WTC11 (cell line): ENCODE measurements at regions not wholly inside any gene's neighbourhood (a gene's known extent, or its start where the extent isn't known, plus 50 kb on each side); places are given as distances from the start of the nearest gene placed in this dataset.

ENCODE experiments used
- ATAC-seq: fragments of 200-7000 bp; cut with Tn5 transposase; 2 replicates; pipeline ENCODE4 v1.10.0; 2021; ENCODE audit warnings: mild to moderate bottlenecking, moderate library complexity
- CTCF ChIA-PET: fragments of 300-600 bp; sonication (Branson Sonifier 250); formaldehyde crosslinking; loops from one replicate; lab custom pipeline; 2021; ENCODE audit warnings: antibody characterized with exemption; lab: Charles Lee
- POLR2A ChIA-PET: fragments of 350-600 bp; sonication (Branson Sonifier 250); formaldehyde crosslinking; loops from one replicate; lab custom pipeline; 2021; ENCODE audit warnings: antibody characterized with exemption; lab: Charles Lee
- DNase-seq: peaks from one replicate; pipeline ENCODE4 v3.0.0; 2021; ENCODE audit warnings: low spot score
- H3K27ac Mint-ChIP-seq: 2 replicates; pipeline ENCODE4 v1.8.0; 2021; ENCODE audit warnings: mixed read lengths
- H3K27me3 Mint-ChIP-seq: 2 replicates; pipeline ENCODE4 v1.8.0; 2021; ENCODE audit warnings: low read depth, mild to moderate bottlenecking, moderate library complexity, mixed read lengths
- H3K36me3 Mint-ChIP-seq: 2 replicates; pipeline ENCODE4 v1.8.0; 2021; ENCODE audit warnings: mixed read lengths
- H3K4me1 Mint-ChIP-seq: 2 replicates; pipeline ENCODE4 v1.8.0; 2022; ENCODE audit warnings: mixed read lengths
- H3K4me3 Mint-ChIP-seq: 2 replicates; pipeline ENCODE4 v1.8.0; 2021; ENCODE audit warnings: mild to moderate bottlenecking, moderate library complexity, mixed read lengths
- H3K9me3 Mint-ChIP-seq: 2 replicates; pipeline ENCODE4 v1.8.0; 2021; ENCODE audit warnings: mixed read lengths
- ATF1 ChIP-seq: sonication (generic); formaldehyde crosslinking; IDR thresholded peaks from 2 replicates; pipeline ENCODE4 v1.8.1; 2023; ENCODE audit warnings: mild to moderate bottlenecking, moderate library complexity, missing genetic modification reagents
- ATF2 ChIP-seq: sonication (generic); formaldehyde crosslinking; IDR thresholded peaks from 2 replicates; pipeline ENCODE4 v1.8.1; 2022; ENCODE audit warnings: low read depth, missing genetic modification reagents, borderline replicate concordance
- CREM ChIP-seq: sonication (generic); formaldehyde crosslinking; IDR thresholded peaks from 2 replicates; pipeline ENCODE4 v1.8.1; 2022; ENCODE audit warnings: mild to moderate bottlenecking, missing genetic modification reagents, moderate library complexity
- E2F5 ChIP-seq: sonication (generic); formaldehyde crosslinking; IDR thresholded peaks from 2 replicates; pipeline ENCODE4 v1.8.1; 2022; ENCODE audit warnings: mild to moderate bottlenecking, moderate library complexity, missing genetic modification reagents
- ELF4 ChIP-seq: sonication (generic); formaldehyde crosslinking; IDR thresholded peaks from 2 replicates; pipeline ENCODE4 v1.8.1; 2022; ENCODE audit warnings: low read depth, mild to moderate bottlenecking, moderate library complexity, missing genetic modification reagents
- ESRRA ChIP-seq: sonication (generic); formaldehyde crosslinking; IDR thresholded peaks from 2 replicates; pipeline ENCODE4 v1.8.1; 2022; ENCODE audit warnings: mild to moderate bottlenecking, missing genetic modification reagents, borderline replicate concordance
- ETV6 ChIP-seq: sonication (generic); formaldehyde crosslinking; IDR thresholded peaks from 2 replicates; pipeline ENCODE4 v1.8.1; 2022; ENCODE audit warnings: mild to moderate bottlenecking, missing genetic modification reagents
- FOXJ3 ChIP-seq: sonication (generic); formaldehyde crosslinking; IDR thresholded peaks from 2 replicates; pipeline ENCODE4 v1.9.0; 2021; ENCODE audit warnings: missing genetic modification reagents, mild to moderate bottlenecking, borderline replicate concordance
- FOXP1 ChIP-seq: sonication (generic); formaldehyde crosslinking; IDR thresholded peaks from 2 replicates; pipeline ENCODE4 v1.8.0; 2022; ENCODE audit warnings: missing genetic modification reagents, mild to moderate bottlenecking, moderate library complexity, borderline replicate concordance
- HMGA2 ChIP-seq: fragments of 250-450 bp; sonication (Bioruptor Pico); IDR thresholded peaks from 2 replicates; pipeline ENCODE4 v1.4.0; 2021; ENCODE audit warnings: mild to moderate bottlenecking, moderate library complexity
- NR3C1 ChIP-seq: sonication (generic); formaldehyde crosslinking; conservative IDR thresholded peaks from 2 replicates; pipeline ENCODE4 v1.8.1; 2023; ENCODE audit warnings: low read depth, mild to moderate bottlenecking, missing genetic modification reagents
- PREB ChIP-seq: sonication (generic); formaldehyde crosslinking; IDR thresholded peaks from 2 replicates; pipeline ENCODE4 v1.8.1; 2022; ENCODE audit warnings: mild to moderate bottlenecking, missing genetic modification reagents, moderate library complexity, borderline replicate concordance
- SMAD3 ChIP-seq: sonication (generic); formaldehyde crosslinking; IDR thresholded peaks from 2 replicates; pipeline ENCODE4 v1.8.0; 2022; ENCODE audit warnings: missing genetic modification reagents, mild to moderate bottlenecking, borderline replicate concordance
- SOX15 ChIP-seq: fragments of 250-450 bp; sonication (Bioruptor Pico); IDR thresholded peaks from 2 replicates; pipeline ENCODE4 v1.9.0; 2021; ENCODE audit warnings: mild to moderate bottlenecking
- TEAD1 ChIP-seq: sonication (generic); formaldehyde crosslinking; IDR thresholded peaks from 2 replicates; pipeline ENCODE4 v1.8.0; 2022; ENCODE audit warnings: mild to moderate bottlenecking, missing genetic modification reagents
- TEAD4 ChIP-seq: sonication (generic); formaldehyde crosslinking; IDR thresholded peaks from 2 replicates; pipeline ENCODE4 v1.8.0; 2022; ENCODE audit warnings: mild to moderate bottlenecking, missing genetic modification reagents
- TP53 ChIP-seq: sonication (generic); formaldehyde crosslinking; IDR thresholded peaks from 2 replicates; pipeline ENCODE4 v1.8.1; 2023; ENCODE audit warnings: mild to moderate bottlenecking, missing genetic modification reagents
- ZNF219 ChIP-seq: sonication (generic); formaldehyde crosslinking; IDR thresholded peaks from 2 replicates; pipeline ENCODE4 v1.8.0; 2023; ENCODE audit warnings: missing genetic modification reagents, mild to moderate bottlenecking, borderline replicate concordance
- ZNF416 ChIP-seq: fragments of 250-450 bp; sonication (Bioruptor Pico); IDR thresholded peaks from 2 replicates; pipeline ENCODE4 v1.9.0; 2021; ENCODE audit warnings: mild to moderate bottlenecking, inconsistent platforms
- ZNF512 ChIP-seq: sonication (generic); formaldehyde crosslinking; IDR thresholded peaks from 2 replicates; pipeline ENCODE4 v1.8.1; 2022; ENCODE audit warnings: missing genetic modification reagents, borderline replicate concordance
- ZNF532 ChIP-seq: fragments of 250-450 bp; sonication (Bioruptor Pico); IDR thresholded peaks from 2 replicates; pipeline ENCODE4 v1.9.0; 2021; ENCODE audit warnings: mild to moderate bottlenecking, borderline replicate concordance
- ZSCAN18 ChIP-seq: fragments of 250-450 bp; sonication (Bioruptor Pico); IDR thresholded peaks from 2 replicates; pipeline ENCODE4 v2.1.2; 2022; ENCODE audit warnings: mild to moderate bottlenecking, moderate library complexity
- TF ChIP-seq, protein P1 (sequence below): sonication (generic); formaldehyde crosslinking; IDR thresholded peaks from 2 replicates; pipeline ENCODE4 v1.8.0; 2022; ENCODE audit warnings: mild to moderate bottlenecking, missing genetic modification reagents

DNA sequence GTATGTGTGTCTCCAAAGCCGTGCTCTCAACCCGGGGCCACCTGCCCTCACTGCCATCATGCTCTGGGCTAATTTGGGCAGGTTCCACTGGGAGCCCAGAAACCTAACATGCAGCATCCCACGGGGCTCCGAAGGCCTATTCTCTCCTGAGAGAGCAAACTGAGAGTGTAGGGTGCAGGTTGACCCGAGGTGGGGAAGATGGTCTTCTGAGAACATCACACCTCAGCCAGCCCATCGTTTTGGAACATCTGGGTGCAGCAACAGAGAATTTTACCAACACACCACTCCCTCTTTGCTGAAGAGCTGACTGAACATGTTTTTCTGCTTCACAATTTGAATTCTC, 294.6 kb upstream of the TUT7 start:
- Mint-ChIP-seq H3K27ac (no peak overlapping the region), H3K4me1 (peaks cover 14% of the 10 kb centered on the region), H3K4me3 (no peak overlapping the region), H3K27me3 (no peaks in the 10 kb centered on the region; the same call in 1 of the 2 replicates), H3K9me3 (peaks cover 7% of the 10 kb centered on the region; the same call in 1 of the 2 replicates)
- no peak for DNase-seq
- CTCF ChIA-PET = interaction anchor here (0.8 to 1.0 kb wide), 2 partner anchors 9 to 12 kb away, joined by 3 read pairs; no protein-coding TSS in a partner anchor
- POLR2A ChIA-PET = no interaction called here
- no peak for ATAC-seq
- TF ChIP-seq CREM (no peak), SMAD3 (CRISPR knock-in tag) (no peak), ELF4 (CRISPR knock-in tag) (no peak), ZNF416 (CRISPR knock-in tag) (no peak), PREB (no peak), E2F5 (no peak), SOX15 (no peak), ZSCAN18 (CRISPR knock-in tag) (no peak), FOXP1 (CRISPR knock-in tag) (no peak), ZNF219 (CRISPR knock-in tag) (no peak), NR3C1 (CRISPR knock-in tag) (no peak), FOXJ3 (CRISPR knock-in tag) (no peak)
- TF ChIP-seq, protein P1, sequence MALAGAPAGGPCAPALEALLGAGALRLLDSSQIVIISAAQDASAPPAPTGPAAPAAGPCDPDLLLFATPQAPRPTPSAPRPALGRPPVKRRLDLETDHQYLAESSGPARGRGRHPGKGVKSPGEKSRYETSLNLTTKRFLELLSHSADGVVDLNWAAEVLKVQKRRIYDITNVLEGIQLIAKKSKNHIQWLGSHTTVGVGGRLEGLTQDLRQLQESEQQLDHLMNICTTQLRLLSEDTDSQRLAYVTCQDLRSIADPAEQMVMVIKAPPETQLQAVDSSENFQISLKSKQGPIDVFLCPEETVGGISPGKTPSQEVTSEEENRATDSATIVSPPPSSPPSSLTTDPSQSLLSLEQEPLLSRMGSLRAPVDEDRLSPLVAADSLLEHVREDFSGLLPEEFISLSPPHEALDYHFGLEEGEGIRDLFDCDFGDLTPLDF (CRISPR knock-in tag) = no peak
- TF ChIP-seq, all 79 proteins: peak for 0
- H3K36me3 Mint-ChIP-seq = no peaks in the 10 kb centered on the region

DNA sequence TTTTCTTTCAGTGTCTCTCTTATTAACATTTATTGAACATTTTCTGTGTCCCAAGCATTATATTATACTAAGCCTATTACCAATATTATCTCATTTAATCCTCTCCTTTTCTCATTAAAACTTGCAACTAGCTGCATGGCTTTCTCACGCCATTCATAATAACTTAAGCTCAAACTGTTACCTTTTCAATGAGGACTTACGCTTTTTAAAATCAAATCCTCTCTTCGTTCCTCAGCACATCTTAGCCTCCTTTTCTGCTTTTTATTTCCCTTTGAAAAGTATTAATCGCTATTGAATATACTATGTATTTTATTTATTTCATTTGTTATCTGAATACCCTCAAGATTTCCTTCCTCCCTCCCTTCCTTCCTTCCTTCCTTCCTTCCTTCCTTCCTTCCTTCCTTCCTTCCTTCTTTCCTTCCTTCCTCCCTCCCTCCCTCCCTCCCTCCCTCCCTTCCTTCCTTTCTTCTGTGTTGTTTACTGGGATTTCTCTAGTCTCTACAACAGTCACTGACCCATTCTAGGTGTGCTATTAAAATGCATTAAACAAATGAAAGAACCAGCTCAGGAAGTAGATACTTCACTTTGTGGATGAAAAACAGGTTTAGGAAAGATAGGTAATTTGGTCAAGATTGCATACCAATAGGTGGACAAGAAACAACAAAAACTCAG, 294.1 kb upstream of the TUT7 start:
- DNase-seq (no peak), ATAC-seq (no peak)
- Mint-ChIP-seq H3K36me3 (no peaks in the 10 kb centered on the region), H3K9me3 (peaks cover 2% of the 10 kb centered on the region; the same call in 1 of the 2 replicates), H3K27ac (no peak overlapping the region), H3K4me1 (peaks cover 18% of the 10 kb centered on the region), H3K4me3 (no peak overlapping the region), H3K27me3 (no peaks in the 10 kb centered on the region; the same call in 1 of the 2 replicates)
- TF ChIP-seq TEAD4 (CRISPR knock-in tag) = no peak
- no peak for TF ChIP-seq TP53 (CRISPR knock-in tag)
- no peak for TF ChIP-seq ATF1
- no peak for TF ChIP-seq ATF2 (CRISPR knock-in tag)
- no peak for TF ChIP-seq HMGA2 (CRISPR knock-in tag)
- TF ChIP-seq TEAD1 = no peak
- TF ChIP-seq ETV6 (CRISPR knock-in tag) = no peak
- no peak for TF ChIP-seq ESRRA (CRISPR knock-in tag)
- no peak for TF ChIP-seq ZNF532 (CRISPR knock-in tag)
- no peak for TF ChIP-seq ZNF512
- CTCF ChIA-PET = interaction anchor here (2.0 kb wide), 1 partner anchor 11 kb away, joined by 7 read pairs; no protein-coding TSS in a partner anchor
- POLR2A ChIA-PET = no interaction called here
